PC-3 (cell line): ENCODE measurements at regions not wholly inside any gene's neighbourhood (a gene's known extent, or its start where the extent isn't known, plus 50 kb on each side); places are given as distances from the start of the nearest gene placed in this dataset.

Experiments
- ATAC-seq: fragments of 200-7000 bp; cut with Tn5 transposase; 2 replicates; pipeline ENCODE4 v1.9.1; 2020; ENCODE audit warnings: mild to moderate bottlenecking, moderate library complexity
- BruUV-seq: library from RNA; stranded (reverse); fragments of 400-500 nt; replicated peaks from 2 replicates; lab custom pipeline; 2021; lab: Mats Ljungman, UMichigan
- CTCF ChIA-PET: fragments of 300-600 bp; sonication (Branson Sonifier 250); formaldehyde crosslinking; loops from one replicate; lab custom pipeline; 2022; ENCODE audit warnings: antibody characterized with exemption; lab: Charles Lee
- POLR2A ChIA-PET: fragments of 300-600 bp; sonication (Branson Sonifier 250); formaldehyde crosslinking; loops from one replicate; lab custom pipeline; 2022; ENCODE audit warnings: antibody characterized with exemption; ENCODE audit not compliant: unreplicated experiment; lab: Charles Lee
- DNase-seq: peaks from one replicate; pipeline ENCODE4 v3.0.0-alpha.2; 2015
- H2AFZ ChIP-seq: fragments of 300-600 bp; sonication (generic); 2 replicates; pipeline ENCODE4 v1.6.0; 2016; ENCODE audit warnings: antibody characterized with exemption, low read length
- H3F3A ChIP-seq: fragments of 300-600 bp; sonication (generic); one replicate; pipeline ENCODE4 v1.6.0; 2017; ENCODE audit warnings: antibody characterized with exemption, low read length, control low read depth, mild to moderate bottlenecking; ENCODE audit not compliant: unreplicated experiment
- H3K27ac ChIP-seq: fragments of 300-600 bp; sonication (generic); 2 replicates; pipeline ENCODE4 v1.5.1; 2016; ENCODE audit warnings: mild to moderate bottlenecking, low read length
- H3K27me3 ChIP-seq: fragments of 300-600 bp; sonication (generic); 2 replicates; pipeline ENCODE4 v1.6.1; 2016; ENCODE audit warnings: low read length, mixed read lengths
- H3K36me3 ChIP-seq: fragments of 300-600 bp; sonication (generic); 2 replicates; pipeline ENCODE4 v1.6.1; 2016; ENCODE audit warnings: low read depth, mixed run types, low read length, mixed read lengths
- H3K4me1 ChIP-seq: fragments of 300-600 bp; sonication (generic); 2 replicates; pipeline ENCODE4 v1.5.1; 2016; ENCODE audit warnings: low read length; ENCODE audit not compliant: insufficient read depth
- H3K4me2 ChIP-seq: fragments of 300-600 bp; sonication (generic); 2 replicates; pipeline ENCODE4 v1.6.0; 2016; ENCODE audit warnings: low read length
- H3K4me3 ChIP-seq: fragments of 300-600 bp; sonication (generic); 2 replicates; pipeline ENCODE4 v1.5.1; 2016; ENCODE audit warnings: mild to moderate bottlenecking, low read length, mixed read lengths
- H3K79me2 ChIP-seq: fragments of 300-600 bp; sonication (generic); 2 replicates; pipeline ENCODE4 v1.6.1; 2017; ENCODE audit warnings: low read length, mixed read lengths
- H3K9ac ChIP-seq: fragments of 300-600 bp; sonication (generic); 2 replicates; pipeline ENCODE4 v1.6.0; 2016; ENCODE audit warnings: mild to moderate bottlenecking, low read length
- H3K9me2 ChIP-seq: fragments of 300-600 bp; sonication (generic); replicated peaks from 2 replicates; pipeline ENCODE4 v1.6.1; 2016; ENCODE audit warnings: mixed run types, low read length, mixed read lengths
- H3K9me3 ChIP-seq: fragments of 300-600 bp; sonication (generic); 2 replicates; pipeline ENCODE4 v1.6.1; 2016; ENCODE audit warnings: low read length, mixed read lengths
- H4K20me1 ChIP-seq: fragments of 300-600 bp; sonication (generic); 2 replicates; pipeline ENCODE4 v1.6.1; 2016; ENCODE audit warnings: low read length, mixed read lengths
- EZH2 ChIP-seq: fragments of 300-600 bp; sonication (generic); IDR thresholded peaks from one replicate; pipeline ENCODE4 v1.6.1; 2017; ENCODE audit warnings: antibody characterized with exemption, mild to moderate bottlenecking, low read length; ENCODE audit not compliant: unreplicated experiment
- EZH2phosphoT487 ChIP-seq: fragments of 300-600 bp; sonication (generic); IDR thresholded peaks from 2 replicates; pipeline ENCODE4 v1.6.1; 2018; ENCODE audit warnings: mild to moderate bottlenecking, antibody characterized with exemption, low read length, borderline replicate concordance
- intact Hi-C: fragments of 100-400 bp; cut with micrococcal nuclease; formaldehyde crosslinking; loops from 2 replicates; pipeline ENCODE4 v1.9.0; 2023
- TF ChIP-seq, protein P1 (sequence below): fragments of 300-600 bp; sonication (generic); conservative IDR thresholded peaks from 2 replicates; pipeline ENCODE4 v1.5.1; 2017; ENCODE audit warnings: antibody characterized with exemption, low read depth, mild to moderate bottlenecking, low read length

DNA sequence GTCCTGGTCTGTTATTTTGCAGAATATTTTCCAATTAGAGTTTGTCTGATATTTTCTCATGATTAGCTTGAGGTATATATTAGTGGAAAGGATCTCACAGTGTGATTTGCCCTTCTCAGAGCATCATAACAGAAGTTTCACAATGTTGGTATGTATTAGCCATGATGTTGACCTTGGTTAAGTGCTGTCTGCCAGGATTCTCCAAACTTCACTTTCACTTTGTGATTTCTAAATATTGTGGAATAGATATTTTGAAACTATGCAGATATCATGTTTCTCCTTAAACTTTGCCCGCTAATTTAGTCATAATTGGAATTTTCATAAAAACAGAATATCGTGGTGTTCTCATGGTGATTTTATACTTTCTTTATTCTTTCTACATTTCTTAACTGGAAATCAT lies 98.0 kb upstream of the DEPDC1 start:
- no peak overlapping the region for H3K4me2 ChIP-seq
- POLR2A ChIA-PET: no interaction called here
- intact Hi-C loops: loop anchor here (10.0 kb wide), 1 partner anchor 480 kb away; no protein-coding TSS in a partner anchor
- TF ChIP-seq EZH2phosphoT487: no peak
- TF ChIP-seq EZH2: no peak
- TF ChIP-seq, protein P1, sequence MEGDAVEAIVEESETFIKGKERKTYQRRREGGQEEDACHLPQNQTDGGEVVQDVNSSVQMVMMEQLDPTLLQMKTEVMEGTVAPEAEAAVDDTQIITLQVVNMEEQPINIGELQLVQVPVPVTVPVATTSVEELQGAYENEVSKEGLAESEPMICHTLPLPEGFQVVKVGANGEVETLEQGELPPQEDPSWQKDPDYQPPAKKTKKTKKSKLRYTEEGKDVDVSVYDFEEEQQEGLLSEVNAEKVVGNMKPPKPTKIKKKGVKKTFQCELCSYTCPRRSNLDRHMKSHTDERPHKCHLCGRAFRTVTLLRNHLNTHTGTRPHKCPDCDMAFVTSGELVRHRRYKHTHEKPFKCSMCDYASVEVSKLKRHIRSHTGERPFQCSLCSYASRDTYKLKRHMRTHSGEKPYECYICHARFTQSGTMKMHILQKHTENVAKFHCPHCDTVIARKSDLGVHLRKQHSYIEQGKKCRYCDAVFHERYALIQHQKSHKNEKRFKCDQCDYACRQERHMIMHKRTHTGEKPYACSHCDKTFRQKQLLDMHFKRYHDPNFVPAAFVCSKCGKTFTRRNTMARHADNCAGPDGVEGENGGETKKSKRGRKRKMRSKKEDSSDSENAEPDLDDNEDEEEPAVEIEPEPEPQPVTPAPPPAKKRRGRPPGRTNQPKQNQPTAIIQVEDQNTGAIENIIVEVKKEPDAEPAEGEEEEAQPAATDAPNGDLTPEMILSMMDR: no peak
- no peaks in the 10 kb centered on the region for H3K36me3 ChIP-seq
- no TSS peak for BruUV-seq
- H3K9me3 ChIP-seq: no peaks in the 10 kb centered on the region
- no peaks in the 10 kb centered on the region for H3K4me1 ChIP-seq
- no peak overlapping the region for H2AFZ ChIP-seq
- H3K27me3 ChIP-seq: peaks cover 41% of the 10 kb centered on the region; the same call in 1 of the 2 replicates
- CTCF ChIA-PET: no interaction called here
- H3K9me2 ChIP-seq: no peaks in the 10 kb centered on the region
- no peak overlapping the region for H3K9ac ChIP-seq
- ATAC-seq: no peak
- H3K27ac ChIP-seq: no peak overlapping the region
- H3K79me2 ChIP-seq: no peaks in the 10 kb centered on the region
- no peaks in the 10 kb centered on the region for H3F3A ChIP-seq
- DNase-seq: no peak
- H4K20me1 ChIP-seq: no peaks in the 10 kb centered on the region
- no peak overlapping the region for H3K4me3 ChIP-seq

DNA sequence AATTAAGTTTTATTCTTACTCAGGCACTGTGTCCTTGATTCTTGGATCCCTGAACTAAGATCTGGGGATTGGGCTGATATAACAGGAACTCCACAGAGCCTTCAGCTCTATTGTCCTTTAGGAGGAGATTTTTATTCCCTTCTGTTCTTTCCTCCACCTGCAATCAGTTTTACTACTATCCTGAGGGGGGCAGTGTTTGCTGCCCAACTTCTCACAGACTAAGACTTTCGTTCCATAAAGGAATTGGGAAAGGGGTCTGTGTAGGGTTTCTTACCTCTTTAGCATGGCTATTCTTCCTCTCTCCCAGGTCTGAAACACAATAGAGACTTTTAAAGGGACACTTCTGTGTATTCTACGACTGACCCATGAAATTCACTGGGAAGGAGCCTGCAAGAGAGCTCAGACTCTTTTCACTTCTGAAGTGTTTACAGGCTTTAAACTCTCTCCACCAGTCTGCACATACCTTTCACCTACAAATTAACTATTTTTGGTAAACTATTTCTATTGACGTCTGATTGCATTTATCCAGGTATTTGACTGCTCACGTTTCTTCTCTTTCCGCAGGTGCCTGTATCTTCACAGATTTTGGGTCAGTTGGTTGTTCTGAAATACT lies 103.3 kb upstream of the DEPDC1 start:
- H3K4me2 ChIP-seq: peak overlapping the region; percentile 43; the same call in 1 of the 2 replicates
- H3K4me3 ChIP-seq: no peak overlapping the region
- ChIA-PET CTCF (no interaction called here), POLR2A (no interaction called here)
- H3K27ac ChIP-seq: no peak overlapping the region
- no peaks in the 10 kb centered on the region for H3K79me2 ChIP-seq
- TF ChIP-seq EZH2phosphoT487 (no peak), EZH2 (no peak)
- TF ChIP-seq, protein P1: peak; percentile 89
- H3F3A ChIP-seq: no peaks in the 10 kb centered on the region
- peak; percentile 53 for DNase-seq
- no peaks in the 10 kb centered on the region for H3K9me3 ChIP-seq
- peak overlapping the region; percentile 38; the same call in 1 of the 2 replicates for H2AFZ ChIP-seq
- peaks cover 32% of the 10 kb centered on the region; the same call in 1 of the 2 replicates for H3K27me3 ChIP-seq
- no peaks in the 10 kb centered on the region for H3K9me2 ChIP-seq
- intact Hi-C loops: loop anchor here (5.0 kb wide), 1 partner anchor 1137 kb away; no protein-coding TSS in a partner anchor
- ATAC-seq: peak; percentile 53
- H3K9ac ChIP-seq: no peak overlapping the region
- no peaks in the 10 kb centered on the region for H3K36me3 ChIP-seq
- BruUV-seq: no TSS peak
- no peaks in the 10 kb centered on the region for H4K20me1 ChIP-seq
- H3K4me1 ChIP-seq: no peaks in the 10 kb centered on the region

DNA sequence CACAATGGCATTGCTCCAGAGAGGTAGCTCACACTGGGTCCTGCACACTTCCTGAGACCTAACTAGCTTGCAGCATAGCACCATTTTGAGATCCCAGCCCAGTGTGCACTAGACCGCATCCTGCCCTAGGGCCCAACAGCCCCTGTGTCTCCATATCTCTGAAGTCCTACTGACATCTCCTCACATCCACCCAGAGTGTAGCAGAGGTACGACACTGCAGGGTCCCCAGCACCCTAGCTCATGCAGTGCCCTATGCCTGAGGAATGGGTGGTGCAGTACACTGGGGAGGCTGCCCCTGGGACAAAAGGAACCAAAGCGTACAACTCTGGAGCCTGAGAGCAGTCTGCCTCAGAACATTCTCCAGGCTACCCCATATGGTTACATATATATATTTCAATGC lies 111.4 kb upstream of the DEPDC1 start:
- no peaks in the 10 kb centered on the region for H3K9me2 ChIP-seq
- H3K79me2 ChIP-seq: no peaks in the 10 kb centered on the region
- no peaks in the 10 kb centered on the region for H3K36me3 ChIP-seq
- no peak overlapping the region for H3K27ac ChIP-seq
- H3K9me3 ChIP-seq: peaks cover 7% of the 10 kb centered on the region; the same call in 1 of the 2 replicates
- ATAC-seq (no peak), DNase-seq (no peak)
- no peak overlapping the region for H3K4me2 ChIP-seq
- no peak overlapping the region for H3K4me3 ChIP-seq
- H2AFZ ChIP-seq: no peak overlapping the region
- H3K27me3 ChIP-seq: peaks cover 18% of the 10 kb centered on the region
- CTCF ChIA-PET: no interaction called here
- no peaks in the 10 kb centered on the region for H3K4me1 ChIP-seq
- POLR2A ChIA-PET: no interaction called here
- TF ChIP-seq, protein P1: no peak
- no peak for TF ChIP-seq EZH2
- TF ChIP-seq EZH2phosphoT487: no peak
- no peak overlapping the region for H3K9ac ChIP-seq
- H4K20me1 ChIP-seq: no peaks in the 10 kb centered on the region
- no TSS peak for BruUV-seq
- intact Hi-C loops: no loop called here
- H3F3A ChIP-seq: no peaks in the 10 kb centered on the region
